Renal cortex interstitium (tissue), 11 donors: ENCODE measurements at regions not wholly inside any gene's neighbourhood (a gene's known extent, or its start where the extent isn't known, plus 50 kb on each side); places are given as distances from the start of the nearest gene placed in this dataset.
A peak's percentile ranks its signal among the peaks of the same experiment; 100 is the strongest.
"Not testable (repeated sequence)": the region's sequence is repeated elsewhere in the genome, so short reads cannot be mapped to it uniquely, and the experiment has no call there.

Experiments used
- DNase-seq, 11 donors: peaks; one replicate each; pipeline ENCODE4 v3.0.0-alpha.2; 2013; ENCODE audit warnings: low read depth in 9 of 11, low spot score in 4 of 11; ENCODE audit errors: extremely low read depth in 1 of 11

GRCh38 chr19:23984911-23985310 lies 70.2 kb downstream of the ZNF726 start:
- DNase-seq, result not testable (repeated sequence)

- DNase-seq, result no peak
These were observed 71.9 kb downstream of the ZNF726 start for GRCh38 chr19:23986623-23987022.

DNA sequence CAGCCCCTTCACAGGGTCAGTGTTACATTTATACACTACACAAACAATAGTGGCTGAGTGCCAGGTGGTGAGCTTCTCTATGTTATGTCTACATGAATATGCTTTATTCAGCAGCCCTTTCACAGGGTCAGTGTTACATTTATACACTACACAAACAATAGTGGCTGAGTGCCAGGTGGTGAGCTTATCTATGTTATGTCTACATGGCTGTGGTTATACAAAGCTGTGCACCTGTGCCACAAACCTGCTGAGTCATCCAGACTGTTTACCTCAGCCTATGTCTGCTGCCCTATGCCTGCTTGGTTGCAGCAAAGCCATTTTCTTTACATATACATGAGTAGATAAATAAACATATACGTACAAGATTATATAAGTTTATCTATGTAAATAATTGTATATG lies 76.5 kb downstream of the ZNF726 start:
- no peak for DNase-seq

- DNase-seq, result no peak
These were observed 77.7 kb downstream of the ZNF726 start for GRCh38 chr19:23992348-23992747.

DNA sequence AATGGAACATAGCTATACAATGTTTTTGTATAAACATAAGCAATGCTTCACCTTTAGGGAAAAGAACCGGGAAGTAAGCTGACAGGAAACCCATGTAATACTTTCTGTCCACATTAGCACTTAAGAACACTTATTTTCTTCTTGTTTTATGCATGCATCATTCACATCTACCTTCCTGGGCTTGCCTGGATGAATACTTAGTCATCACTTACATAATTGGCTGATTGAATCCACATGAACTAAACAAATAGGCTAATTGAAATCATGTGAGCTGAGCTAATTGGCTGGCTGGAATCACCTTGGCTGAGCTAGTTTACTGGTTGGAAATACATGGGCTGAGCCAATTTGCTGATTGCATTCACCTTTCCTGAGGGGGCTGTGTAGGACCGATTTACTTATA lies 78.8 kb downstream of the ZNF726 start:
- no peak for DNase-seq

DNA sequence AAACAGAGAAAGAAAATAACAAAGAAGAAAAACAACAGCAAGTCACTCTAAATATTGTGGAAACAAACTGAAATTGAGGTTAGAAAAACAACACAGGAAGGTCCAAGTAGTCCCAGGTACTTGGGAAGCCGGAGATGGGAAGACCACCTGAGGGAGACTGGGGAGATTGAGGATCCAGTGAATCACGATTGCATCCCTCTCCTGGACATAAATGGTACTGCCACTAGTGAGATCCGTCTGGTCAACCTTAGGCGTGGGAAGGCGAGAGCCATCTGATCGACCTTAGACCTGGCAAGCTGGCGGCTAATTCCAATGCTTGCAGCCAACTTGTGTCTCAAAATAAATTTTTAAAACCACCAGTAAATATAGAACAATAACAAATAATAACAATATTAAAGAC lies 81.9 kb downstream of the ZNF726 start:
- no peak for DNase-seq

GRCh38 chr19:23998568-23998967 lies 83.9 kb downstream of the ZNF726 start:
- DNase-seq, result no peak

DNA sequence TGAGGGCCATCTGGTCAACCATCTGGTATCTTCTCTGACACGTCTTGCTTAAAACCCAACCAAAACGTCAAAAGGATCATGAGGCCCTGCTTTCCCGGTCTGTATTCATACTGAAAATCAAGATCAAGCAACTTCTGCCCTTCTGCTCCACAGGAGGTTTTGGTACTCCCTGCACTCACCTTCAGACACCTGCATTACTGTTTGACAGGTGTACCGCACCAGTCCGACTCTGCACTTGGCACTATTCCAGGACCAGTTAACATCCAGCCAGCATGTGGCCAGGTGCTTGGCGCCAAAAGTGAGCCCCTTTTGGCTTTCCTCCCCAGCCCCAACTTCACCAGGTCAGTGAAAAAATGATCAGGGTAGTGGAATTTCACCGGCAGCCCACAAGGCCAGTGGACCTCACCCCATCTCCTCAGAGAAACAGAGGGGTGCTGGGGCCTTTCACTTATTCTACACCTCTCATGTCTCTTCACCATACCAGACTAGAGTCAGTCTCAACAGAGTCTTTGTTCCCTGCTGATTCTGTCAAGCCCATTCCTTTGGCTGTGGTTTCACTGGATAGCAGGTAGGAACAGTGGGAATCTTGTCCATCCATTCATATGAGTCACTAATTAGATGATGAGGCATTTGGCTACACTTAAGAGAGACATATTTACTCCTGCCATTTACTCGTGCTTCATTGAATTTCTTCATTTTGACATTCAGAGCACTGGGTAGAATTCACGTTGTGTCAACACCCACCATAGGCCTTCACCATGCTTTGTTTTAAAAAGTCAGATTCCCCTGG lies 85.3 kb downstream of the ZNF726 start:
- DNase-seq, result no peak

DNA sequence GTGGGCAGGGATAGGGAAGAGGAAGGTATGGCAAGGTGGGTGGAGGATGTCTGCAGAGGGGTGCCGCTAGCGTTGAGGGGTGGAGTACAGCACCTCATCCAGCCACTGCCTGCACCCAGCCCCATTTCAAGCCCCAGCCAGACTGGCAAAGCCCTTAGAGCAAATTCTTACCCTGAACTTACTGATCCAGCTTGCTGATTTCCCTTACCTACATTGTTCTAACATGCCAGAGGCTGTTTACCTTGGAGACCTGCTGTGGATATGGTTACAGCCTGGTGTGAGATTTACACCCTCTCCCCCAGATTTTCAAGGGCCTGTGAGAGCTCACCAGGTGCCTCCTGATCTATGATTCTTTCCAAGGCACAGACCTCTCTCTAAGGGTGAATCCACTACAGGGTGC lies 86.0 kb downstream of the ZNF726 start:
- no peak for DNase-seq

DNA sequence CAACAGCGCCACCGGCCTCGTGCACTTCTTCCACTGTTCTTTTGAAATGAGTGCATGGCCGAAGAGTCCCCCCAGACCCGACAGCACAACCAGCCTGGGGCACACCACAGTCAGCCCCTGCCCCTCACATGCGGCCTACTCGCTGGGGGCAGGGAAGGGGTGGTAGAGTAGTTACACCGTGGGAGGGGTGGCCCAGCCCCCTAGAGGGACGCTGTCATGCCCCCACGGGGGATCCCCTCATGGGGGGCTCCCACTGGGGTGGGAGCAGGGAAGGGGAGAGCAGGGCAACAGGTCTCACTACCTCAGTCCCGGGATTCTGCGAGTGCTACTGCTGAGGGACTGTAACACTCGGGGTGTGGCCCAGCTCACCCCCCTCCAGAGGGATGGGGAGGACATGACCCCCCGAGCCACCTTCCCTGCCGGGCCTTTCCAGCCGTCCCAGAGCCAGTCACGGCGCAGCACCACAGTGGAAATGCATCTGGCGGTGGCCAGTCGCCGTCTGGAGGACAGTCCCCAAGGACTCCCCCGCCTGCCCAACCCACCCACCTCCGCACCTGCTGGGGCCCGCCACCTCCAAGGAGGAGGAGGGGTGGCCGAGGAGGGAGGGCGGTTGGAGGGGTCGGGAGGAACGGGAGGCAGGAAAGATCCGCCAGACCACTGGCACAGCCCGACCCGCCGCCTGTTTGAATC lies 84.6 kb upstream of the ZNF254 start:
- DNase-seq, result no peak

DNA sequence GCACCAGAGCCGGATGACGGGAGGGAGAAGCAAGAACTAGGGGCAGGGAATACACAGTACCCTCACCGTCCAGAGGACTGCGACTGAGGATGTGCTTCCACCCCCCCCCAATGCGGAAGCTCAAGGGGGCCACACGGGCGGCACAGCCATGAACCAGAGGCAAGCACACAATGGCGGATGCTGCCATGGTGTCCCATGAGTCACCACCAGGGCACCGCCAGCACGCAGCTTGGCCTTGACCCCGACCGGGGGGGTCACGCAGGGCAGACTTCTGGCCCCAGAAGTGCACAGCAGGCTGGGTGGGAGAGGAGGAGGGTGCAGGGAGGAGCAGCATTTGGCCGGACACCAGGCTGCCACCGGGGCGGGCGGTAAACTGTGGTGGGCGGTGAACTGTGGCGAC lies 83.5 kb upstream of the ZNF254 start:
- DNase-seq, result no peak

DNA sequence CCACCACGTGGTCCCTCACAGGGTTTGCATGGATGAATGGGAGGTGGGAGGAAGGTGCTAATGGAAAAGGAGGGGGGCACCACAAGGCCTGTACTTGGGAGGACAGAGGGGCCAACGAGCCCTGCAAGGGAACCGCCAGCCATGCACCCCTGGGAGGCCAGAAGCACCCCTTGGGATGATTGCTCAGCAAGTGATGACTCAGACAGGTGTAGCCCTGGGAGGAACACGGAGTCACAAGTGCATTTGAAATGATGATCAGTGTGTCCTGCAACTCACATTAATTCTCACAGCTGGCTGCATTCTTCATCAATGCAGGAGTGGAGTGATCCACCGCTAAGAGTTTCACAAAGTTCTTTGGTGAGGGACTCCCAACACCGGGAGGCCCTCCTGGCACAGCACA lies 82.8 kb upstream of the ZNF254 start:
- DNase-seq, result no peak

DNA sequence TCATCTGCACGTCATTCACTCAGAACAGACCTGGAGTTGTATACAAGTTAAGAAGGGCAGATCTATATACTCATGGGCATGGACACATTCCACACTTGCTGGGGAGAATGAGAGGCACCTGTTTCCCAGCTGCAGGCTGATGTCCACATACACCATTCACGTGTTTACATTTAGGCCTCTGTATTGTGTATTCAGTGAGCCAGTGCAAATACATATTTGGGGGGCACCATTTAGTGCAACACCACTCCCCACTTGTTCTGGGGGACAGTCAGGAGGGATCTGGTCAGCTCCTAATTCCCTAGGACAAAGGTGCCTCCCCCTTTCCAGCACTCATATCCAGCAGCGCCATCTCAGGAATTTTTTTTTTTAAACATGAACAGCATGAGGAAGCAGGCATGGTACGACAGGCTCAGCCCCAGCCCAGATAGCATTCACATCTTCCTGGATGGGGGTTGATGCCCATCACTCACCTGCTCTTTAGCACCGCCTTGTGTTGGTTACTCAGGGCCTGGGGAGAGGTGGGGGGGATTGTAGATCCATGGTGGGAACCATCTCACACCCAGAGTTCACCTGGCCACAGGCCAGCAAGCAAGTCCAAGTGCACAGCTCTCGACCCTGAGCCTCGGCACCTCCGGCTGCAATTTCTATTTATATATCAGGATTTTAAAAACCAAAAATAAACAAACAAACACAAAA lies 56.9 kb upstream of the ZNF254 start:
- DNase-seq, result no peak

DNA sequence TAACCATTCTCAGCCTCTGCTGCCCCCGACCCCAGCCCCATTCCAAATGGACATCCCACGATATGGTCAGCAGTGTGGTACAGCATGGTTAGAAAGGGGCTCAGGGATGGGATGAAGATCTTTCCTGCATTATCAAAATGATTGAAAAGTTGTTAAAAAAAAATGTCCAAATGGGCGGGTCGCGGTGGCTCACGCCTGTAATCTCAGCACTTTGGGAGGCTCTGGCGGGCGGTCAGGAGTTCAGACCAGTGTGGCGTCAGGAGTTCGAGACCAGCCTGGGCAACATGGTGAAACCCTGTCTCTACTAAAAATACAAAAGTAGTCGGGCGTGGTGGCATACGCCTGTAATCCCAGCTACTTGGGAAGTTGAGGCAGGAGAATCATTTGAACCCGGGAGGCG lies 54.3 kb upstream of the ZNF254 start:
- no peak for DNase-seq

GRCh38 chr19:24033301-24033962 lies 53.6 kb upstream of the ZNF254 start:
- DNase-seq, result peak; percentile 80 to 92 (median 89)

GRCh38 chr19:24033963-24034342 lies 53.0 kb upstream of the ZNF254 start:
- DNase-seq, result peak in 10 of 11 donors; percentile 17 to 56 (median 28)

DNA sequence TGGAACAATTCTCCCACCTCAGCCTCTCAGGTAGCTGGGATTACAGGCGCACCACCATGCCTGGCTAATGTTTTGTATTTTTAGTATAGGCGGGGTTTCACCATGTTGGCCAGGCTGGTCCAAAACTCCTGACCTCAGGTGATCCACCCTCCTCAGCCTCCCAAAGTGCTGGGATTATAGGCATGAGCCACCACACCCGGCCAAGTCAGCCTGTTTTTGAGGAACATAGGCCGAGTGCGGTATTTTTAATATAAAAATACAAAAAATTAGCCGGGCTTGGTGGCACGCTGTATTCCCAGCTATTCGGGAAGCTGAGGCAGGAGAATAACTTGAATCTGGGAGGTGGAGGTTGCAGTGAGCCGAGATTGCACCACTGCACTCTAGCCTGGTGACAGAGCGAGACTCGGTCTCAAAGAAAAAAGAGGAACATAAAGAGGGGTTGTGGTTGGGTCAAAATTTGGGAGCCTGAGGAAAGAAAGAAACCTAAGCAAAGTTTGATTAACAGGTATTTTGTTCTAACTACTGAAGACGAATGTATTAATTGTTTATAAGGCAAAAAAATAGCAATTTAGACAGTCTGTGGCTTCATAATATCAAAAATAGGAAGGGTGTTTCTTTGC lies 51.6 kb upstream of the ZNF254 start:
- not testable (repeated sequence) for DNase-seq
